NAMALWA (cell line): ENCODE measurements at regions not wholly inside any gene's neighbourhood (a gene's known extent, or its start where the extent isn't known, plus 50 kb on each side); places are given as distances from the start of the nearest gene placed in this dataset.
A peak's percentile ranks its signal among the peaks of the same experiment; 100 is the strongest.

ENCODE experiments used
- DNase-seq: peaks from one replicate; pipeline ENCODE4 v3.0.0-alpha.2; 2015; ENCODE audit warnings: low spot score

GRCh38 chr7:118699222-118699621 is 474.7 kb downstream of the ANKRD7 start:
- DNase-seq: no peak

DNA sequence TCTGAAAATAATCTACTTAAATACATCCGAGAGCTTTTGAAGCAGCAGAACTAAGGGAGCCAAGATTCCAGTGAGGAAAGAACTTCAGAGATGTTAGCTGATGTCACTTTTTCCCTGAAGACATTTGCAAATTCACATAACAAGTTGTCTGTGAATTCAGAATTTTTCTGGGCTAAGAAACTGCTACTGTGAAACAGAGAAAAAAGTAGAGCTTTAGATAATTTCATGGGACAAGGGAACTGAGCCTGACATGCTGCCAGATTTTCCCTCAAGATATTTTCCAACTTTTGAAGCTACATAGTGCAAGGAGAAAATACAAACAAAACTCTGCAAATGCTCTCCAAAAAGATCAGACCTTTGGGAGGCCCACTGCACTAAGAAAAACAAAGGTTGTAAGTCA is 484.2 kb downstream of the ANKRD7 start:
- no peak for DNase-seq

- DNase-seq: no peak
These were observed 487.2 kb downstream of the ANKRD7 start for GRCh38 chr7:118711688-118712087.

DNA sequence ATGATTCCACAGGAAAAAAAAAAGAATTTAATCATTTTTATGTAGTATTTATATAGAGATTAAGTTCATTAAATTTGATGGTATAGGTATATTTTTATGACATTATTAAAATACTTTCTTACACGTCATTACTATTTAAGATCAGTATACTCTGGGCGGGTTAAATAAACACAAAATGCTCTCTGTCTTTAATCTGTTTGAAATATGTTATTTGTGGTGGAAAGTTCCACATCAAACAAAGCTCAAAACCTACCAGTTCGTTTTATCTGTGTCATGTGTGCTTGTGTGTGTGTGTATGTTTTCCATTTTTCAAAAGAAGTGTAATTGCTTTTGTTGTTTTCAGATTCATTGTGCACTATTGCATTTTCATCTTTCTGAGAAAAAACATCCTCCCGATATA is 488.5 kb downstream of the ANKRD7 start:
- no peak for DNase-seq

DNA sequence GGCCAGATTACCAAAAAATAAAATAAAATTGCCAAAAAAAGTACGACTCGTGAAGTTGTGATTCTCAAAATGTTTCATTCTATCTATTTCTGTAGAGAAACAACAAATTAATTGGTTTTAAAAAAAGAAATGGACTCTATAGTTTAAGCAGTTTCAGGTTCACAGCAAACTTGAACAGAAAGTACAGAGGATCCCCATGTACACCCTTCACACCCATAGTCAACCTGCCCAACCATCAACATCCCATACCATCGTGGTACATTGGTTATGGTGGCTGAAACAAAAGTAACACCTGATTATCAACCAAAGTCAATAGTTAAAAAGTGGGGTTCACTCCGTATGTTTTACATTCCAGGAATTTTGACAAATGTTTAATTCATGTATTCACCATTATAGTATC is 496.1 kb downstream of the ANKRD7 start:
- DNase-seq: no peak

DNA sequence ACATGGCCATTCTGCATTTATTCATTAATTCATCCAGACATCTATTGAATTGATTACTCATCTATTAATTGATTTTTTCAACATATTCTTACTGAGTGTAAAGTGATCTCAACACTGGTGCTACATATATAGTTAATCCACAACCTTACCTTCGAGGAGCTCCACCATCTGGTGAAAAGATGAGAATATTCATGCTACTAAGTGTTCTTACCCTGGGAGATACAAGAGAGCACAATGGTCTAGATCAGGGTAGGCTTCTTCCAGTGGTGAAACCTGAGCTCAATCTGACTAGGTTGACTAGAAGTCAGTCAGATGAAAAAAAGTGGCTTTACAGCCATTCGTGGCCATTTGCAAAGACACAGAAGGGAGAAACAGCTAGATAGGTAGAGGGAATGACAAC is 507.4 kb downstream of the ANKRD7 start:
- peak; percentile 36 for DNase-seq

DNA sequence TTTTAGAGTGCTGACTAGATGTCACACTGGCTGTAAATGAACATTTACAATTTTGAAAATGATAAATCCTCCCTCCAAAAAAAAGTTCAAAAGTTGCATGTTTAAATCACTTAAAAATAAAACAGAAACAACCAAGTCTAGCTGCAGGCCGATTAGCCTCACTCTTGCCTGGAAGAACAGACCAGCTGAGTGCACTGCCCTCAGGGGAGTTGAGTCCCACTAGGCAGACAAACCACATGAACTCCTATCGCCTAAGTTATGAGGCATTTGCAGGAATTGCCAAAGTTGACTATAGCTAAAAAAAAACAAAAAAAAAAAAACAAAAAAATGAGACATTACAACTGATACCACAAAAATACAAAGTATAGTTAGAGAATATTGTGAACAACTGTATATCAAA is 510.0 kb downstream of the ANKRD7 start:
- DNase-seq: no peak

GRCh38 chr7:118735441-118735840 is 510.9 kb downstream of the ANKRD7 start:
- no peak for DNase-seq

- no peak for DNase-seq
These were observed 513.4 kb downstream of the ANKRD7 start for GRCh38 chr7:118737935-118738334.

DNA sequence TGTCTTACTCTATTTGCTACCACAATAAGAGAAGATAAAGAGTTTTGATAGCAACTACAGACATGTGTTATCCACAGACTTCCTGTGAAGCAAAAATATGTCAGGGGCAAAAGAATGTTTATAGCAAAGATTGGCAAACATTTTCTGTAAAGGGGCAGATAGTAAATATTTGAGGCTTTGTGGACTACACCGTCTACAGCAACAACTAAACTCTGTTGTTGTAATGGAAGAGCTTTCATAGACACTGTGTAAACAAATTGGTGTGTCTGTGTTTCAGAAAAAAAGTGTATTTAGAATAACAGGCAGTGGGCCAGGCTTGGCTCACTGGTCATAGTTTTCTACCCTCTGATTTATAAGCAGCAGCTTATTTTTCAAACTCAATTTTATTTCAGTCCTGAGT is 521.4 kb downstream of the ANKRD7 start:
- DNase-seq: no peak

GRCh38 chr7:118747473-118747872 is 523.0 kb downstream of the ANKRD7 start:
- DNase-seq: no peak

DNA sequence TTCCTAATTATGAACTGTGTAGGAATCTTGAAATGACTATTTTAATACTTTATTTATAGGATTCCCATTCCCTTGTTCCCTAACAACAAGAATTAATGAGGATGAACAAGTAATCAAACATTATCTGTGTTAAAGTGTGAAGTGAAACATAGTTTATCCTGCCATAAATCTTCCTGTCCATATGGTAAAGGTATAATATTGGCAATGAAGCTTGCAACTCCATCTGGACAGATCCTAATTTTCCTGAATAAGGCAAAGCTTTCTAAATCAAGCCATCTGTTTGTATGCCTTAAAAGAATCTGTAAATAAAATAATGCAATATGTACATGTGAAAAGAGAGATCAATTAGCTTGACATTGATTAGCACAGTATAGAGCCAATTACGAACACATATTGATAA is 529.0 kb downstream of the ANKRD7 start:
- no peak for DNase-seq

- no peak for DNase-seq
These were observed 530.1 kb downstream of the ANKRD7 start for GRCh38 chr7:118754608-118755007.

DNA sequence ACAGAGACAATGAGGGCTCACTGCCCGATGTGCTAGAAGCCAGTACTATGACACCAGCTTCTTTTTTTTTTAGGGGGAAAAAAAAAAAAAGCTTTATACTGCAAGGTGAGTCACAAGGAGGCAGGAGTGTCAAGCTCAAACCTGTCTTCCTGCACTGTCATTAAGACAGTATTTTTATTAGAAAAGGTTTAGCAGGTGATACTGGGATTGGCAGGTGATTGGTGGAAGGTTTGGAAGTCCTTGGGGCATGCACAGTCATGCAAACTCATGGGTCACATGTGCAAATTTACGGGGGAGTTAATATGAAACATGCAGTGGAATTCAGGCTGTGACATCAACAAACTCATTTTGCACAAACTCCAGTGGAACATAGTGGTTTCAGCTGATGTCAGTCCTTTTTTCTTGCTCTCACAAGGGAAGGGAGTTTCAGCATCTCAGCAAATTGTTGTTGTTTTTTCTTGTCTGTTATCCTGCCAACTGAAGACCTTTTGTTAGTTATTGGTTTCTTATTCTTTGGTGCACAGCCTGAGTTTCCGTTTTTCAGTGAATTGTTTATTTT is 530.6 kb downstream of the ANKRD7 start:
- no peak for DNase-seq

DNA sequence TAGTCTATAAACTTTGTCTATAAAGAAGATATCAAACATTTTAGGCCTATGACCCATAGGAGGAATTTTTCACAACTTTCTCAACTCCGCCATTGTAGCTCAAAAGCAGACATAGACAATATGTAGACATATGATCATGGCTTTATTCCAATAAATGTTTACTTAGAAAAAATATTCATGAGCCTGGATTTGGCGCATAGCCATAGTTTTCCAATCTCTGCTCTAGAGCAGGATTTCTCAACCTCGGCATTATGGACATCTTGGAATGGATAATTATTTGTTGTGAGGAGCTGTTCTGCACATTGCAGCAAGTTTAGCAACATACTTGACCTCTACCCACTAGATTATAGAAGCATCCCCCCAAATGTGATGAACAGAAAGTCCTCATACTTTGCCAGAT is 532.6 kb downstream of the ANKRD7 start:
- no peak for DNase-seq

DNA sequence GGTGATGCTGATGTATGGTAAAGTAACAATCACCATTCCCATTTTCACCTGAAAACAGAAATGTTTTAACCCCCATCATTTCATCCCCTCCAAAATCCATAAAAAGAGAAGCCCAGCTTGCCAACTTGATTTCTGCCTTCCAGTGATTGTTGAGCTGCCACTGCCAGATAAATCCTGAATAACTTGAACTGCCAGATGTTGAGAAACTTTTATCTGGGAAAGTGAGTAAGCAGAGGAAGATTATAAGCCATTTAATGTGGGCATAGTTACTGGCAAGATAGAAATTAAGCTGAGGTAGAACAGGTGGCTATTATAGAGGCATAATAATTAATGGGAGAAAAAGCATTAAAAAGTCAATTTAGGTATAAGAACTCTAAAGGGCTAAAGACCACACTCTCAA is 534.1 kb downstream of the ANKRD7 start:
- no peak for DNase-seq

DNA sequence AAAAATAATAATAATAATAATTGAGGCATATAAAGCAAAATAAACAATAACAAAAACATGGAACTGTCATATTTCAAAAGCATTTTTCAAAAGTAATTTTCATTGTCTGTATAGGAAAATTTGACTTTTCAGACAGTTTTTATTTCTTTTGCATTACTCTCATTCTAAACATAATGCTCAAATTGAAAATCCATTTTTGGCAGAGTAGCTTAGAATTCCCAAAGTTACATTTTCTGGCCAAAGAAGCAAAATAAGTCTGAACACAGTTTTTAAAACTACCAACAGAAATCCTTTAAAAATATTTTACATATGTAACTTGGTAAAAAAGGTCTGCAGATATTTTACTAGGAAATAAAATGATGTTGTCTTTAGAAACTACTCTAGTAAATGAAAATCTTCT is 535.4 kb downstream of the ANKRD7 start:
- no peak for DNase-seq

- no peak for DNase-seq
These were observed 537.9 kb downstream of the ANKRD7 start for GRCh38 chr7:118762451-118762850.

- no peak for DNase-seq
These were observed 539.7 kb downstream of the ANKRD7 start for GRCh38 chr7:118764221-118764620.

DNA sequence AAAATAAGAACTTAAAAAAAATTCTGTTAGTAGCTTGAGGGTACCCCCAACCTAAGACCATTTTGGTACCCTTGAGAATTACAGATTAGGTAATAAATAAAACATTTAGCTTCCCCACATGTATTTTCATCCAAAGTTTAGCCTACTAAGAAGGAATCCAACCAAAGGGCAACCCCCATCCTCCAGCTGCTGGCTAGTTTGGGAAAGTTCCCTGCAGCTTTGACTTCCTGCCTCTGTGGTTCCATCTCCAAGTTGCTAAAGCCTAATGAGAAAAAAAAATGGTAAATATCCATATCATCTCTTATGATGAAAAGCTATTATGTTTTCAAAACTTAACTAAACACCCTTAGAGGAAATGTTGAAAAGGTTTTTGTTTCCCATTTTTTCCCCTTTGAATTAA is 547.2 kb downstream of the ANKRD7 start:
- DNase-seq: no peak

DNA sequence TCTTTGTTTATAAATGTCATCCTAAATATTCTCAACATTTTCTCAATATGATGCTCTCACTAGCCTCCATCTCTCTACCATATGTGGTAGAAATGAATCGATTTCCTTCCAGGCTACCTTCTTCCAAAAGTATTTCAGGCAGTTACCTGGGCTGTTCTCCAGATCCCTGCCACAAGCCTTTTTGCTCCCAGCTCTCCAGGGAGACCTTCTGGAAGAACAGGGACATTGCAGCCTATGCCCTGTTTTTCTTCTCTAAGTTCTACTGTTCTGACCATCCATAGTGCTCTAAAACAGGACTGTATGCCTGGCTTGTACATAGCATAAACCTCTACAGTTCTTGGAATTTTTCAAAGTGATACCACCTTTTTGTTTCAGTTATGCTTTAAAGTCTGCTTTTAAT is 552.8 kb downstream of the ANKRD7 start:
- DNase-seq: no peak

- DNase-seq: no peak
These were observed 568.2 kb downstream of the ANKRD7 start for GRCh38 chr7:118792682-118793081.

GRCh38 chr7:118793582-118793981 is 569.1 kb downstream of the ANKRD7 start:
- no peak for DNase-seq

DNA sequence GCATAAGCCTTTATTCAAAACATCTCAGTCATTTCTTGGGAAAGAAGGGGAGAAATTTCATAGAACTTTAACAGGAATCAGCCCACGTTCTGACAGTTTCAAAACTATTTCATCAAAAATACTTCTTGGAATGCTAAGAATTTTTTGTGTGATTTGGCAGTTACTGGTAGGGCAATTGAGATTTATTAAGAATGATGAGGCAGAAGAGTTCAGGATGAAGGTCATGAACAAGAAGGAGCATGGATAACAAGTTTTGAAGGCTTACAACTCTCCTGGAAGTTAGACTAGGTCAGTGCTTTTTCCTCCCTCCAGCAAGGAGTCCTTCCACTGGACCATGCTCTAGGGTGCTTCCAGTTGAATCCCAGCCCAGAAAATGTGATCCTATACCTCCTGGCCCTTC is 569.9 kb downstream of the ANKRD7 start:
- no peak for DNase-seq

- no peak for DNase-seq
These were observed 576.9 kb downstream of the ANKRD7 start for GRCh38 chr7:118801366-118801765.
